Activated CD4-positive, alpha-beta T cell treated with anti-CD3 and anti-CD28 coated beads for 24 hours (primary cell): ENCODE measurements at regions not wholly inside any gene's neighbourhood (a gene's known extent, or its start where the extent isn't known, plus 50 kb on each side); places are given as distances from the start of the nearest gene placed in this dataset.
"Not testable (repeated sequence)": the region's sequence is repeated elsewhere in the genome, so short reads cannot be mapped to it uniquely, and the experiment has no call there.

ENCODE experiments used
- DNase-seq, 2 donors: peaks; one replicate each; pipeline ENCODE4 v3.0.0-alpha.2; 2020; ENCODE audit warnings: low read depth in 2 of 2

- DNase-seq = no peak
Observed at GRCh38 chr7:68699090-68699711, 899.1 kb upstream of the AUTS2 start.

GRCh38 chr7:68700414-68700813, 897.9 kb upstream of the AUTS2 start:
- DNase-seq = no peak

GRCh38 chr7:68706291-68706690, 892.0 kb upstream of the AUTS2 start:
- DNase-seq = no peak

- DNase-seq = no peak
Observed at GRCh38 chr7:68707159-68707558, 891.1 kb upstream of the AUTS2 start.

GRCh38 chr7:68707958-68708357, 890.3 kb upstream of the AUTS2 start:
- no peak for DNase-seq

GRCh38 chr7:68712956-68713495, 885.2 kb upstream of the AUTS2 start:
- DNase-seq = no peak

- not testable (repeated sequence) for DNase-seq
Observed at GRCh38 chr7:68714135-68714534, 884.1 kb upstream of the AUTS2 start.

- DNase-seq = no peak
Observed at GRCh38 chr7:68715907-68716306, 882.4 kb upstream of the AUTS2 start.

- no peak for DNase-seq
Observed at GRCh38 chr7:68717176-68717575, 881.1 kb upstream of the AUTS2 start.

GRCh38 chr7:68718097-68718551, 880.2 kb upstream of the AUTS2 start:
- DNase-seq = no peak

GRCh38 chr7:68720697-68721096, 877.6 kb upstream of the AUTS2 start:
- no peak for DNase-seq

- DNase-seq = no peak
Observed at GRCh38 chr7:68722044-68722443, 876.2 kb upstream of the AUTS2 start.

GRCh38 chr7:68724965-68725364, 873.3 kb upstream of the AUTS2 start:
- DNase-seq = no peak

- DNase-seq = no peak
Observed at GRCh38 chr7:68725843-68726785, 872.2 kb upstream of the AUTS2 start.

- not testable (repeated sequence) for DNase-seq
Observed at GRCh38 chr7:68728720-68729119, 869.6 kb upstream of the AUTS2 start.

- no peak for DNase-seq
Observed at GRCh38 chr7:68729371-68729770, 868.9 kb upstream of the AUTS2 start.

- DNase-seq = no peak
Observed at GRCh38 chr7:68730194-68730593, 868.1 kb upstream of the AUTS2 start.

GRCh38 chr7:68730964-68731363, 867.3 kb upstream of the AUTS2 start:
- no peak for DNase-seq

GRCh38 chr7:68733219-68734153, 864.8 kb upstream of the AUTS2 start:
- no peak for DNase-seq

GRCh38 chr7:68734431-68734830, 863.8 kb upstream of the AUTS2 start:
- no peak for DNase-seq

- DNase-seq = no peak
Observed at GRCh38 chr7:68739306-68739705, 859.0 kb upstream of the AUTS2 start.

GRCh38 chr7:68744036-68744435, 854.2 kb upstream of the AUTS2 start:
- no peak for DNase-seq
